ENCODE measurements at regions not wholly inside any gene's neighbourhood (a gene's known extent, or its start where the extent isn't known, plus 50 kb on each side); places are given as distances from the start of the nearest gene placed in this dataset.

DNA sequence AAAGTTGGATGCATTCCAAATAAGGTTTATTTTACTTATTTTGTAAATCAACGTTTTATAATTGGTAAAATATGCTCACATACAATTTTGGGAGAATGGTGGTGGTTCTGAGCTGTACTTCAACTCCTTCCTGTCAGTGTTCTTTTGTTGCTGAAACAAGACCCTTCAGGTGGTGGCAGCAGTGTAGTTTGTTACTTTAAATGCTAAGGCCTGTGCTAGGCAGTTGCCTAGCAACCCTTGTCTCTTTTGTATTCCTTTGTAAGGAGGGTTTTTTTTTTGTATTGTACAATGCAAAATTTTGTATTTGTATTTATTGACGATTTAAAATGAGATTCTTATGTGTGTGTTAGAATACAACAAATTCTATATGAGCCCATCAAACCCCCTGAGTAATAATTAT is 166.0 kb upstream of the FAM98A start:
- Histone ChIP-seq H3K27me3 (ENCODE audit: insufficient read depth, poor library complexity, severe bottlenecking) (no peaks in the 10 kb centered on the region), H3K4me3 (replicated peaks; ENCODE audit: insufficient read depth, low read length) (no peak overlapping the region), H3K27ac (replicated peaks) (no peak overlapping the region)
- TF ChIP-seq, protein P1, sequence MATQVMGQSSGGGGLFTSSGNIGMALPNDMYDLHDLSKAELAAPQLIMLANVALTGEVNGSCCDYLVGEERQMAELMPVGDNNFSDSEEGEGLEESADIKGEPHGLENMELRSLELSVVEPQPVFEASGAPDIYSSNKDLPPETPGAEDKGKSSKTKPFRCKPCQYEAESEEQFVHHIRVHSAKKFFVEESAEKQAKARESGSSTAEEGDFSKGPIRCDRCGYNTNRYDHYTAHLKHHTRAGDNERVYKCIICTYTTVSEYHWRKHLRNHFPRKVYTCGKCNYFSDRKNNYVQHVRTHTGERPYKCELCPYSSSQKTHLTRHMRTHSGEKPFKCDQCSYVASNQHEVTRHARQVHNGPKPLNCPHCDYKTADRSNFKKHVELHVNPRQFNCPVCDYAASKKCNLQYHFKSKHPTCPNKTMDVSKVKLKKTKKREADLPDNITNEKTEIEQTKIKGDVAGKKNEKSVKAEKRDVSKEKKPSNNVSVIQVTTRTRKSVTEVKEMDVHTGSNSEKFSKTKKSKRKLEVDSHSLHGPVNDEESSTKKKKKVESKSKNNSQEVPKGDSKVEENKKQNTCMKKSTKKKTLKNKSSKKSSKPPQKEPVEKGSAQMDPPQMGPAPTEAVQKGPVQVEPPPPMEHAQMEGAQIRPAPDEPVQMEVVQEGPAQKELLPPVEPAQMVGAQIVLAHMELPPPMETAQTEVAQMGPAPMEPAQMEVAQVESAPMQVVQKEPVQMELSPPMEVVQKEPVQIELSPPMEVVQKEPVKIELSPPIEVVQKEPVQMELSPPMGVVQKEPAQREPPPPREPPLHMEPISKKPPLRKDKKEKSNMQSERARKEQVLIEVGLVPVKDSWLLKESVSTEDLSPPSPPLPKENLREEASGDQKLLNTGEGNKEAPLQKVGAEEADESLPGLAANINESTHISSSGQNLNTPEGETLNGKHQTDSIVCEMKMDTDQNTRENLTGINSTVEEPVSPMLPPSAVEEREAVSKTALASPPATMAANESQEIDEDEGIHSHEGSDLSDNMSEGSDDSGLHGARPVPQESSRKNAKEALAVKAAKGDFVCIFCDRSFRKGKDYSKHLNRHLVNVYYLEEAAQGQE (IDR thresholded peaks at IDR 0.05; ENCODE audit: insufficient replicate concordance, low read depth): no peak
- TF ChIP-seq, protein P2, sequence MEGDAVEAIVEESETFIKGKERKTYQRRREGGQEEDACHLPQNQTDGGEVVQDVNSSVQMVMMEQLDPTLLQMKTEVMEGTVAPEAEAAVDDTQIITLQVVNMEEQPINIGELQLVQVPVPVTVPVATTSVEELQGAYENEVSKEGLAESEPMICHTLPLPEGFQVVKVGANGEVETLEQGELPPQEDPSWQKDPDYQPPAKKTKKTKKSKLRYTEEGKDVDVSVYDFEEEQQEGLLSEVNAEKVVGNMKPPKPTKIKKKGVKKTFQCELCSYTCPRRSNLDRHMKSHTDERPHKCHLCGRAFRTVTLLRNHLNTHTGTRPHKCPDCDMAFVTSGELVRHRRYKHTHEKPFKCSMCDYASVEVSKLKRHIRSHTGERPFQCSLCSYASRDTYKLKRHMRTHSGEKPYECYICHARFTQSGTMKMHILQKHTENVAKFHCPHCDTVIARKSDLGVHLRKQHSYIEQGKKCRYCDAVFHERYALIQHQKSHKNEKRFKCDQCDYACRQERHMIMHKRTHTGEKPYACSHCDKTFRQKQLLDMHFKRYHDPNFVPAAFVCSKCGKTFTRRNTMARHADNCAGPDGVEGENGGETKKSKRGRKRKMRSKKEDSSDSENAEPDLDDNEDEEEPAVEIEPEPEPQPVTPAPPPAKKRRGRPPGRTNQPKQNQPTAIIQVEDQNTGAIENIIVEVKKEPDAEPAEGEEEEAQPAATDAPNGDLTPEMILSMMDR (IDR thresholded peaks at IDR 0.05; ENCODE audit: insufficient read depth, low read length): no peak
- TF ChIP-seq SPI1 (IDR thresholded peaks at IDR 0.05; ENCODE audit: borderline replicate concordance, low read depth) (no peak), POLR2AphosphoS5 (IDR thresholded peaks at IDR 0.05; ENCODE audit: low read depth) (no peak), GABPA (IDR thresholded peaks at IDR 0.05; ENCODE audit: low read depth) (no peak)
- no peak for DNase-seq (ENCODE audit: low read depth in 1 of 2, low spot score in 1 of 2)

DNA sequence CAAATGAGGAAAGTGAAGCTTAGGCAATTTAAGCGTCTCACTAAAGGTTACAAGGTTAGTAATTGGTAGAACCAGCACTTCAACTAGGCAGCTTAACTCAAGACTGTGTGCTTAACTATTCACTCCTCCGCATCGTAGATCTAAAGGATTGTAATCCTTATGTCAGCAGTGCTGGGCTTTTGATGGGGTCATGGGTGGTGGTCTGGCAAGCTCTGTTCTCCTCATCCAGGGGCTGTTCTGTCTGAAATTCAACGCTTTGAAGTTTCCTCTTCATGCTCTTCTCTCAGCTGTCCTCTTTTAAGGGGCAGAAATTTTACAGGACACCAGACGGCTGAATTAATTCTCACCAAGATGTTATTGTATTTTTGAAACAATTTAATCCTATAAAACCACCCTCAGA is 165.5 kb upstream of the FAM98A start:
- H3K27ac ChIP-seq (replicated peaks): no peak overlapping the region
- H3K27me3 ChIP-seq (ENCODE audit: insufficient read depth, poor library complexity, severe bottlenecking): no peaks in the 10 kb centered on the region
- TF ChIP-seq, protein P2 (IDR thresholded peaks at IDR 0.05; ENCODE audit: insufficient read depth, low read length): no peak
- no peak for TF ChIP-seq SPI1 (IDR thresholded peaks at IDR 0.05; ENCODE audit: borderline replicate concordance, low read depth)
- no peak for TF ChIP-seq POLR2AphosphoS5 (IDR thresholded peaks at IDR 0.05; ENCODE audit: low read depth)
- TF ChIP-seq GABPA (IDR thresholded peaks at IDR 0.05; ENCODE audit: low read depth): no peak
- TF ChIP-seq, protein P1 (IDR thresholded peaks at IDR 0.05; ENCODE audit: insufficient replicate concordance, low read depth): no peak
- no peak for DNase-seq (ENCODE audit: low read depth in 1 of 2, low spot score in 1 of 2)
- H3K4me3 ChIP-seq (replicated peaks; ENCODE audit: insufficient read depth, low read length): no peak overlapping the region

DNA sequence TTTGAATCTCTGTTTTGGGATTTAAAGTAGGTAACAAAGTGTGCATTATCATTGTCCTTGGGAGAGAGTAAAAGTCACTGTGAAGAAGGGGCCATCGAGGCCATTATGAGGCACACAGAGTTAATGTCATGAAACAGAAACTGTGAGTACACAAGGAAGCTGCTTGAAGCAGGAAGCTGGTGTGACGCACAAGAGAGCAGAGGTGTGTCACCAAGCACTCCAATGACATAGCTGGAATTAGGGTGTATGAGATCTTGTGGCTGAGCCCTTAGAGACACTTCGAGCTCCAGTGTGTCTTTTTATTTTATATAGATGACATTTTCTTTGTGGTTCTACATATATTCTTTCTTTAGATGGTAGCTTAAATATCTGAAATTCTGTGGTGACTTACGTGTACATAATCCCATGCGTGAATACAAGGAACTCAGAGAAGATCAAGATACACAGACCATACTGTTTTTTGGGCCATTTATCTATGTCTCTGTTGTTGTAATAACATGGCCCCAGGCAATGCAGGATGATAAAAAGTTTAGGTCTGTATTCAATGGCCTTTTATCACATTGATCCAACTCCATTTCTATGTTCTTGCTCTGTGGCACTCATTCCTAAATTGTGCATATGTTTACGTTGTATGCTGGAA is 164.7 kb upstream of the FAM98A start:
- no peak for DNase-seq (ENCODE audit: low read depth in 1 of 2, low spot score in 1 of 2)
- no peak overlapping the region for H3K27ac ChIP-seq (replicated peaks)
- no peak for TF ChIP-seq POLR2AphosphoS5 (IDR thresholded peaks at IDR 0.05; ENCODE audit: low read depth)
- TF ChIP-seq, protein P1 (IDR thresholded peaks at IDR 0.05; ENCODE audit: insufficient replicate concordance, low read depth): no peak
- TF ChIP-seq SPI1 (IDR thresholded peaks at IDR 0.05; ENCODE audit: borderline replicate concordance, low read depth): no peak
- no peak for TF ChIP-seq GABPA (IDR thresholded peaks at IDR 0.05; ENCODE audit: low read depth)
- TF ChIP-seq, protein P2 (IDR thresholded peaks at IDR 0.05; ENCODE audit: insufficient read depth, low read length): no peak
- no peak overlapping the region for H3K4me3 ChIP-seq (replicated peaks; ENCODE audit: insufficient read depth, low read length)
- H3K27me3 ChIP-seq (ENCODE audit: insufficient read depth, poor library complexity, severe bottlenecking): no peaks in the 10 kb centered on the region

All from HL-60 (cell line).